Fibroblast of the aortic adventitia (primary cell): ENCODE measurements at regions not wholly inside any gene's neighbourhood (a gene's known extent, or its start where the extent isn't known, plus 50 kb on each side); places are given as distances from the start of the nearest gene placed in this dataset.
A peak's percentile ranks its signal among the peaks of the same experiment; 100 is the strongest.

Source experiments
- DNase-seq: peaks from one replicate; pipeline ENCODE4 v3.0.0-alpha.2; 2010; ENCODE audit warnings: low read depth
- H3K4me3 ChIP-seq: 2 replicates; pipeline ENCODE4 v1.5.1; 2011; ENCODE audit warnings: low read depth, mild to moderate bottlenecking, control low read depth, low read length, moderate library complexity
- CTCF ChIP-seq: IDR thresholded peaks from 2 replicates; pipeline ENCODE4 v1.5.1; 2011; ENCODE audit warnings: mild to moderate bottlenecking, low read length, control low read depth, inconsistent platforms; ENCODE audit not compliant: insufficient read depth

- no peak for TF ChIP-seq CTCF
- H3K4me3 ChIP-seq, result no peak overlapping the region
- no peak for DNase-seq
Observed at GRCh38 chr18:27824275-27824674, 352.7 kb downstream of the CDH2 start.

- DNase-seq, result no peak
- H3K4me3 ChIP-seq, result no peak overlapping the region
- no peak for TF ChIP-seq CTCF
Observed at GRCh38 chr18:27823053-27823452, 353.9 kb downstream of the CDH2 start.

- no peak overlapping the region for H3K4me3 ChIP-seq
- no peak for TF ChIP-seq CTCF
- DNase-seq, result no peak
Observed at GRCh38 chr18:27808683-27809082, 368.2 kb downstream of the CDH2 start.

GRCh38 chr18:27803957-27804356 lies 373.0 kb downstream of the CDH2 start:
- DNase-seq, result no peak
- no peak overlapping the region for H3K4me3 ChIP-seq

GRCh38 chr18:27797484-27797883 lies 379.4 kb downstream of the CDH2 start:
- no peak for DNase-seq
- TF ChIP-seq CTCF, result no peak
- H3K4me3 ChIP-seq, result no peak overlapping the region

More at GRCh38 chr18:27803957-27804356, 373.0 kb downstream of the CDH2 start:
- no peak for TF ChIP-seq CTCF

GRCh38 chr18:27794181-27794926 lies 382.6 kb downstream of the CDH2 start:
- TF ChIP-seq CTCF, result no peak
- DNase-seq, result peak; percentile 2
- no peak overlapping the region for H3K4me3 ChIP-seq
